ENCODE measurements at regions not wholly inside any gene's neighbourhood (a gene's known extent, or its start where the extent isn't known, plus 50 kb on each side); places are given as distances from the start of the nearest gene placed in this dataset.

DNA sequence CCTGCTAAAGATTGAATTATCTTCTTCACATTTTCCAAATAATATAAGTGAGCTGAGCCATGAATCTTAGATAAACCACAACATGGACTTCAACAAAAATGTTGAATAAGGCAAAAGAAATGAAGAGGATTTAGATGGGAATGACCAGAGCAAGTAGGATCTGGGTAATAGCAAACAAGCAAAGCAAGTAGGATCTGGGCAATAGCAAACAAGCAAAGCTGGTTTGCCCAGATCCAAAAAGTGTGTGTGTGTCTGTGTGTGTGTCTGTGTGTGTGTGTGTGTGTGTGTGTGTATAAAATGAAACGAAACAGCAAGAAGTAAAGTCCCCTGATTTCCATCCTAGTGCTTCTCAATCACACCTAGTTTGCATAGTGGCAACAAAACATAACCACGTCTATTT, 549.1 kb downstream of the RERGL start:
- TF ChIP-seq, protein P1, sequence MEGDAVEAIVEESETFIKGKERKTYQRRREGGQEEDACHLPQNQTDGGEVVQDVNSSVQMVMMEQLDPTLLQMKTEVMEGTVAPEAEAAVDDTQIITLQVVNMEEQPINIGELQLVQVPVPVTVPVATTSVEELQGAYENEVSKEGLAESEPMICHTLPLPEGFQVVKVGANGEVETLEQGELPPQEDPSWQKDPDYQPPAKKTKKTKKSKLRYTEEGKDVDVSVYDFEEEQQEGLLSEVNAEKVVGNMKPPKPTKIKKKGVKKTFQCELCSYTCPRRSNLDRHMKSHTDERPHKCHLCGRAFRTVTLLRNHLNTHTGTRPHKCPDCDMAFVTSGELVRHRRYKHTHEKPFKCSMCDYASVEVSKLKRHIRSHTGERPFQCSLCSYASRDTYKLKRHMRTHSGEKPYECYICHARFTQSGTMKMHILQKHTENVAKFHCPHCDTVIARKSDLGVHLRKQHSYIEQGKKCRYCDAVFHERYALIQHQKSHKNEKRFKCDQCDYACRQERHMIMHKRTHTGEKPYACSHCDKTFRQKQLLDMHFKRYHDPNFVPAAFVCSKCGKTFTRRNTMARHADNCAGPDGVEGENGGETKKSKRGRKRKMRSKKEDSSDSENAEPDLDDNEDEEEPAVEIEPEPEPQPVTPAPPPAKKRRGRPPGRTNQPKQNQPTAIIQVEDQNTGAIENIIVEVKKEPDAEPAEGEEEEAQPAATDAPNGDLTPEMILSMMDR (IDR thresholded peaks at IDR 0.05), result no peak
- no peak for TF ChIP-seq POLR2A (IDR thresholded peaks at IDR 0.05)

Data from Peyer's patch (tissue), 4 donors.